Kidney tubule cell (primary cell): ENCODE measurements at regions not wholly inside any gene's neighbourhood (a gene's known extent, or its start where the extent isn't known, plus 50 kb on each side); places are given as distances from the start of the nearest gene placed in this dataset.

Experiments
- DNase-seq: peaks from one replicate; pipeline ENCODE4 v3.0.0-alpha.2; 2018; ENCODE audit warnings: low spot score

- no peak for DNase-seq
Observed at GRCh38 chr2:149651229-149651628, 63.7 kb upstream of the MMADHC start.

- DNase-seq, result peak; percentile 78
Observed at GRCh38 chr2:149650006-149650405, 62.4 kb upstream of the MMADHC start.

DNA sequence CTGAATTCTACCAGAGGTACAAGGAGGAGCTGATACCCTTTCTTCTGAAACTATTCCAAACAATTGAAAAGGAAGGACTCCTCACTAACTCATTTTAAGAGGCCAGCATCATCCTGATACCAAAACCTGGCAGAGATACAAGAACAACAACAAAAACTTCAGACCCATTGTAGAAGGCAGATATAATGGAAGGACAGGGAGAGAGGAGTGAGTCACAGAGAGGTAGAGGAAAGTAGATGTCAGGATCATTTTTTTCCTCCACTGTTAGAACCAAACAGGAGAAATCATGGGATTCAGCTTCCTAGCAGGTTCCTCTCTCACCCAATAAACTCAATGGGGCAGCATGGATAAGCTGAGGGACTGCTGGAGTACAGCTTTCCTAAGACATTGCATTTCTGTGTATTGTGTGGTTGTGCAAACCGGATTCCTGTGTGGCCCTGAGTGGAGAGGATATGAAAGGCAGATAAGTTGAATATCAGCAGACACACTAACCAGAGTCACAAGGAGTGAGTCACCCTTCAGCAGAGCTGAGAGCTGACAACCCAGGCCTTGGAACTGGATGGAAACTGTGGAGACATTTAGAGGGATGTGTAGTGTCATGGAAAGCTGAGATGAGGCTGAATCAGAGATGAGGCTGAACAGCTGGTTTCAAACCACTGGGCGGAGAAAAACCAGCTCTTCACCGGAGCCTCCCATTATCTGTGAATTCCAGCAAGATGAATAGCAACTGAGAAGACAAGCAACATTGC is 60.9 kb upstream of the MMADHC start:
- peak; percentile 98 for DNase-seq

DNA sequence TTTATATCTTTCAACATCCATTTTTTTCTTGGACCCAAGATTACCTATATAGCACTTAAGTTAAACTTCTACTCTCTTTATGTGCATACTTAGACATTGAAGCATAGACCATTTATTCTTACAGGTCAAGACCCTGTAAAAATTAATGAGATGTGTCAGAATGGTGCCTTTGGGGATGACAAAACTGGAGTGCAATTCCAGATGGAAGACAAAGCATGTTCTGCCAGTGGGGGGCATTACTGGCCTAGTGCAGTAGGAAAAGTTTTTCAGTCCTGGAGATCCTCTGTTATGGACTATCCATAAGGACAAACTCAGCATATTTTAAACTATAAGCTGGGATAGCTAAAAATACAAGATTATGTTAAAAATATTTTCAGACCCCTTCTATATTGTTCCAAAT is 57.8 kb upstream of the MMADHC start:
- peak; percentile 65 for DNase-seq
